ENCODE measurements at regions not wholly inside any gene's neighbourhood (a gene's known extent, or its start where the extent isn't known, plus 50 kb on each side); places are given as distances from the start of the nearest gene placed in this dataset.

DNA sequence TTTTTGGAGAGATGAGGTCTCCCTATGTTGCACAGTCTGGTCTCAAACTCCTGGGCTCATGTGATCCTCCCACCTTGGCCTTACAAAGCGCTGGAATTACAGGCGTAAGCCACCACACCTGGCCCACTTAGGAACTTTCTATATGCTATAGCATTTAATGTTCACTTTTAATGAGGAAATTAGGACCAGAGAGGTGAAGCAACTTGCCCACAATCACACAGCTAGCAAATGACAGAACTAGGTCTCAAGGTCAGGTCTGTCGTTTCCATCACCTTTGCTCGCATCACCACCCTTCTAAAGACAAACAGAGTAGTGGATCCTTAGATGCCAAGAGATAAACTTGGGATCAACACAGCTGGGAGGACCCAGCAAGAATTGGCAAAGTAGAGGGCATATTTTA is 381.7 kb downstream of the CD83 start:
- no peak for TF ChIP-seq POLR2AphosphoS5 (IDR thresholded peaks at IDR 0.05)
- TF ChIP-seq EP300 (IDR thresholded peaks at IDR 0.05) = no peak
- TF ChIP-seq, protein P1, sequence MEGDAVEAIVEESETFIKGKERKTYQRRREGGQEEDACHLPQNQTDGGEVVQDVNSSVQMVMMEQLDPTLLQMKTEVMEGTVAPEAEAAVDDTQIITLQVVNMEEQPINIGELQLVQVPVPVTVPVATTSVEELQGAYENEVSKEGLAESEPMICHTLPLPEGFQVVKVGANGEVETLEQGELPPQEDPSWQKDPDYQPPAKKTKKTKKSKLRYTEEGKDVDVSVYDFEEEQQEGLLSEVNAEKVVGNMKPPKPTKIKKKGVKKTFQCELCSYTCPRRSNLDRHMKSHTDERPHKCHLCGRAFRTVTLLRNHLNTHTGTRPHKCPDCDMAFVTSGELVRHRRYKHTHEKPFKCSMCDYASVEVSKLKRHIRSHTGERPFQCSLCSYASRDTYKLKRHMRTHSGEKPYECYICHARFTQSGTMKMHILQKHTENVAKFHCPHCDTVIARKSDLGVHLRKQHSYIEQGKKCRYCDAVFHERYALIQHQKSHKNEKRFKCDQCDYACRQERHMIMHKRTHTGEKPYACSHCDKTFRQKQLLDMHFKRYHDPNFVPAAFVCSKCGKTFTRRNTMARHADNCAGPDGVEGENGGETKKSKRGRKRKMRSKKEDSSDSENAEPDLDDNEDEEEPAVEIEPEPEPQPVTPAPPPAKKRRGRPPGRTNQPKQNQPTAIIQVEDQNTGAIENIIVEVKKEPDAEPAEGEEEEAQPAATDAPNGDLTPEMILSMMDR (IDR thresholded peaks at IDR 0.05) = no peak
